ENCODE measurements at regions not wholly inside any gene's neighbourhood (a gene's known extent, or its start where the extent isn't known, plus 50 kb on each side); places are given as distances from the start of the nearest gene placed in this dataset.
"Not testable (repeated sequence)": the region's sequence is repeated elsewhere in the genome, so short reads cannot be mapped to it uniquely, and the experiment has no call there.

DNA sequence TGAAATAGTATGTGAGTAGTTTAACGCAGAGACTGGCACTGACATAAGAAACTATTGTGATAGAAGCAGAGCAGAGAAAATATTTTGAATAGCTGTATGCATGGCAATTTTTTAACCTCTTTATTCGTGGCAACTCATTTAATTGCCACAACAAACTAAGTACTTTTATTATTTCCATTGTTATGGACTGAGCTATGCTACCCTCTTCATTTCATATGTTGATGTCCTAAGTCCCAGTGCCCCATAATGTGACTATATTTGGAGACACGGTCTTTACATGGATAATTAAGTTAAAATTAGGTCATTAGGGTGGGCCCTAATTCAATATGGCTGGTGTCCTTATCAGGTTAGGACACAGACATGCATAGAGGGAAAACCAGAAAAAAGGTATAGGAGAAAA, 86.1 kb upstream of the PRSS3 start:
- Histone ChIP-seq H3K4me3 (ENCODE audit: low read depth in 1 of 2, low read length in 1 of 2) (no peak overlapping the region), H3K27me3 (no peaks in the 10 kb centered on the region), H3K9me3 (no peaks in the 10 kb centered on the region), H3K36me3 (no peaks in the 10 kb centered on the region), H3K4me1 (ENCODE audit: control insufficient read depth in 1 of 2, insufficient read depth in 1 of 2, low read depth in 1 of 2, low read length in 1 of 2) (no peaks in the 10 kb centered on the region), H3K27ac (no peak overlapping the region)
- TF ChIP-seq, protein P1, sequence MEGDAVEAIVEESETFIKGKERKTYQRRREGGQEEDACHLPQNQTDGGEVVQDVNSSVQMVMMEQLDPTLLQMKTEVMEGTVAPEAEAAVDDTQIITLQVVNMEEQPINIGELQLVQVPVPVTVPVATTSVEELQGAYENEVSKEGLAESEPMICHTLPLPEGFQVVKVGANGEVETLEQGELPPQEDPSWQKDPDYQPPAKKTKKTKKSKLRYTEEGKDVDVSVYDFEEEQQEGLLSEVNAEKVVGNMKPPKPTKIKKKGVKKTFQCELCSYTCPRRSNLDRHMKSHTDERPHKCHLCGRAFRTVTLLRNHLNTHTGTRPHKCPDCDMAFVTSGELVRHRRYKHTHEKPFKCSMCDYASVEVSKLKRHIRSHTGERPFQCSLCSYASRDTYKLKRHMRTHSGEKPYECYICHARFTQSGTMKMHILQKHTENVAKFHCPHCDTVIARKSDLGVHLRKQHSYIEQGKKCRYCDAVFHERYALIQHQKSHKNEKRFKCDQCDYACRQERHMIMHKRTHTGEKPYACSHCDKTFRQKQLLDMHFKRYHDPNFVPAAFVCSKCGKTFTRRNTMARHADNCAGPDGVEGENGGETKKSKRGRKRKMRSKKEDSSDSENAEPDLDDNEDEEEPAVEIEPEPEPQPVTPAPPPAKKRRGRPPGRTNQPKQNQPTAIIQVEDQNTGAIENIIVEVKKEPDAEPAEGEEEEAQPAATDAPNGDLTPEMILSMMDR (IDR thresholded peaks at IDR 0.05): no peak

DNA sequence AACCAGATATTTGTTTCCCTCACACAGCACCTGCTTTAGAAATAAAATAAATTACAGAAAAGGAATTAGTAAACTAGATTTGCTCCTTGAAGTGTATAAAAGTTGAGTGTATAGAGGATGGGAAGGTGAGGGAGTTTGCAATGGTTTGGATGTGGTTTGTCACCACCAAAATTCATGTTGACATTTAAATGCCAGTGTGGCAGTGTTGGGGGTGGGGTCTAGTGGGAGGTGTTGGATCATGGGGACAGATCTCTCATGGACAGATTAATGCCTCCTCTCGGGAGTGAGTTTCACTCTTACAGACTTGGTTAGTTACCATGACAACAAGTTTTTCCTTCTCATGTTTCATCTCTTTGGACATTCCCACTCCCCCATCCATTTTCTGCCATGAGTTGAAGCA, 83.9 kb upstream of the PRSS3 start:
- H3K9me3 ChIP-seq; H3K27ac ChIP-seq; H3K36me3 ChIP-seq; H3K4me3 ChIP-seq (ENCODE audit: low read depth in 1 of 2, low read length in 1 of 2); H3K27me3 ChIP-seq: not testable (repeated sequence)
- peaks cover 9 to 11% of the 10 kb centered on the region in 2 experiments for H3K4me1 ChIP-seq (ENCODE audit: control insufficient read depth in 1 of 2, insufficient read depth in 1 of 2, low read depth in 1 of 2, low read length in 1 of 2)

DNA sequence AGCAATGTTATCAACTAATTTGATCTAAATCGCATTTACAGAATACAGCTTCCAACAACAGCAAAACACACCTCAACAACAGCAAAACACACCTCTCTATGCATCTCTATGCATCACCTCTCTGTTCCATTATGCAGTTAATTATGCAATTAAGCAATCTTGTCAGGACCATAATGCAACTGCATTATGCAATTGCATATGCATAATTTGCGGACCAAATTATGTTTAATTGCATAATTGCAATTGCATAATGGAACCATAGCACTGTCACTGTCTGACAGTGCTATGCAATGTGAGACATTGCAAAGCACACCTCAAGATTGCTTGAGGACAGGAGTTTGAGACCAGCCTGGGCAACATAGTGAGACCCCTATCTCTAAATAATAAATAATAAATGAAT, 80.4 kb upstream of the PRSS3 start:
- H3K9me3 ChIP-seq: no peaks in the 10 kb centered on the region
- peaks cover 24 to 27% of the 10 kb centered on the region in 2 experiments for H3K4me1 ChIP-seq (ENCODE audit: control insufficient read depth in 1 of 2, insufficient read depth in 1 of 2, low read depth in 1 of 2, low read length in 1 of 2)
- no peaks in the 10 kb centered on the region for H3K36me3 ChIP-seq
- peak overlapping the region; percentile 0 for H3K27ac ChIP-seq
- TF ChIP-seq, protein P1 (IDR thresholded peaks at IDR 0.05): no peak
- no peaks in the 10 kb centered on the region for H3K27me3 ChIP-seq
- no peak overlapping the region for H3K4me3 ChIP-seq (ENCODE audit: low read depth in 1 of 2, low read length in 1 of 2)

DNA sequence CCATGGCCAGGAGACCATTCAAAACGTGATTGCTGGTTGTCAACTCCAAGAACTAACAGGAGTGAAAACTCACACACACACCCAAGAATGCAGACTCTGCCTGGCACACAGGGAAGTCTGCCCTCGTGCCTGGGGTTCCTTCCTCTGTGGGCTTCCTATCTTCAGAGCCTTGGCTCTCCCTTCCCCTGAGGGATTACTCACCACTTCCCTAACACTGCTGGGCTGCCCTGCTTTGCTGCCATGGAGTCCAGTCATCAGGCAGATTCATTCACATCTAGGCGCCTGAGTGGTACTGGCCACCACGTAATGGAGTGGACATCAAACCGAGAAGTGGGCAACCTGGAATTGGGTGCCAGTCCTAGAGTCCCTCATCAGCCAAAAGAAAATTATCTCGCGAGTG, 76.4 kb upstream of the PRSS3 start:
- Histone ChIP-seq H3K27me3 (no peaks in the 10 kb centered on the region), H3K27ac (peak overlapping the region; percentile 5), H3K9me3 (no peaks in the 10 kb centered on the region), H3K4me1 (ENCODE audit: control insufficient read depth in 1 of 2, insufficient read depth in 1 of 2, low read depth in 1 of 2, low read length in 1 of 2) (peaks cover 37 to 44% of the 10 kb centered on the region in 2 experiments), H3K36me3 (no peaks in the 10 kb centered on the region), H3K4me3 (ENCODE audit: low read depth in 1 of 2, low read length in 1 of 2) (no peak overlapping the region)
- TF ChIP-seq, protein P1 (IDR thresholded peaks at IDR 0.05): no peak

DNA sequence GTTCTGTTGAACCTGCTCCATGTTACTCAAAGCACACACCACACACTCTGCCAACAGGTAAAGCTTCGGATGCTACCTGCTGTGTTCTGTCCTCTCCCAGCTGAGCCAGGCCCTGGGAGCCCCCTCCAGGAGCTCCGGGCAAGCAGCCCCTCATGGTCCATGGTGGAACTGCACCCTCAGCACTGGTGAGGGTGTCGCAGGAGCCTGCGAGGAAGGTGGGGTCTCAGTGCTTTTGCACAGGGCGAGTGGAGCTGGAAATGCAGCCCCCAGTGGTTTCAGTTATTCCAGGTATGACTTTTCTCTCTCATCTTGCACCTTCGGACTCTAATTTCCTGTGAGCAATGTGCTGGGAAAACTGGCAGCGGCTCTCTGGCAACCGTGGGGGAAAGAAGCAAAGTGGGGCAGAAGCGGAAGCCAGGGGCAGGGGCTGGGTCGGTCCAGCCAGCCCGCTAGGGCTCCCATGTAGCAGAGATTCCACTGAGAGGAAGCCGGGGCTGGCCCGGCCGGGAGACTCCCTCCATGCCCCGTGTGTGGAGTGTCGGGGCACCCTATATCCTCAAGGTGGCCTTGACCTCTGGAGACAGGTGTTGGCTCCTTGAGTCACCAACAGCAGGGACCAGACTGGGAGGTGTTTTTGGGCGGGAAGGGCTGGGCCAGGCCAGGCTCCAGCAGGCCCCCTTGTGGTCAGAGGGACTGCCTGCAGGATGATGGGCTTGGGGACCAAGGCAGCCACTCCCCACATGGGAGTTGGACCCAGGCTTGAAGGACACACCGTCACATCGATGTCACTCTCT, 75.6 kb upstream of the PRSS3 start:
- no peak overlapping the region for H3K4me3 ChIP-seq (ENCODE audit: low read depth in 1 of 2, low read length in 1 of 2)
- no peaks in the 10 kb centered on the region for H3K36me3 ChIP-seq
- H3K4me1 ChIP-seq (ENCODE audit: control insufficient read depth in 1 of 2, insufficient read depth in 1 of 2, low read depth in 1 of 2, low read length in 1 of 2): peaks cover 36 to 42% of the 10 kb centered on the region in 2 experiments
- H3K9me3 ChIP-seq: no peaks in the 10 kb centered on the region
- TF ChIP-seq, protein P1 (IDR thresholded peaks at IDR 0.05): peak; percentile 59
- H3K27ac ChIP-seq: no peak overlapping the region
- peaks cover 4% of the 10 kb centered on the region for H3K27me3 ChIP-seq

DNA sequence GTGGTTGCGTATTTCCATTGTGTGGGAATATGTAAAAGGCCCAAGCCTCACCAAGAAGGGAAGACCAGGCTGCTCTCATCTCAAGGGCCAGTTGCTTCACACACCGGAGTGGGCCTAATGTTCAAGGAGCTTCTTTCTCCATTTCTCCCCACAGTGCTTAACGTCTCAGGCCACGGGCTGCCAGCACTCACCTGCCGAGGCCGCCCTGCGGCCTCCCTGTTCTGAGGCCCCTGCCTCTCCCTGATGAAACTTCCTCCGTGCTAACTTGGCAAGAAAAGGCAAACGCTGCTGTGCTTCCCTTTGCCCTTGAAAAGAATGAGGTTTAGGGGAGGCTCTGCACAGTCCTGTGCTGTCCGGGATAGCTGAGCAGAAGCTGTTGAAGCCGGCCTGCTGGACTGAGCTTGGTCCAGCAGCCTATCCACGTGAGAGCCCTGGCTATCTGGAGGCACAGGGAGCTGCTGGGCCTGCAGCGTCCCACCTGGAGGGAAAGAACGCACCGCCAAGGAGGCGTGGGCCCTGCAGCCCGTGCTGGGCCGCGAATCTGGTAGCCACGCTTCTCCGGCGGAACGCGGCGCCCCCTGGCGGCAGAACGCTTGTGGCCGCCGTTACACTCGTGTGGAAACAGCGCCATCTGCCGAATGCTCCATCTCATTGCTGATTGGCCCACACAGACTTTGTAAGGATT, 73.5 kb upstream of the PRSS3 start:
- TF ChIP-seq, protein P1 (IDR thresholded peaks at IDR 0.05): peak; percentile 99
- no peaks in the 10 kb centered on the region for H3K9me3 ChIP-seq
- H3K4me3 ChIP-seq (ENCODE audit: low read depth in 1 of 2, low read length in 1 of 2): no peak overlapping the region
- H3K27me3 ChIP-seq: peaks cover 6% of the 10 kb centered on the region
- peaks cover 28 to 33% of the 10 kb centered on the region in 2 experiments for H3K4me1 ChIP-seq (ENCODE audit: control insufficient read depth in 1 of 2, insufficient read depth in 1 of 2, low read depth in 1 of 2, low read length in 1 of 2)
- peak overlapping the region; percentile 13 for H3K27ac ChIP-seq
- H3K36me3 ChIP-seq: no peaks in the 10 kb centered on the region

All from neutrophil (primary cell).